Hematopoietic multipotent progenitor cell treated with erythropoietin and hydrocortisone succinate and interleukin-3 and kit ligand, for 4 days (in vitro differentiated cells): ENCODE measurements at regions not wholly inside any gene's neighbourhood (a gene's known extent, or its start where the extent isn't known, plus 50 kb on each side); places are given as distances from the start of the nearest gene placed in this dataset.
"Not testable (repeated sequence)": the region's sequence is repeated elsewhere in the genome, so short reads cannot be mapped to it uniquely, and the experiment has no call there.

Experiments used
- DNase-seq: peaks from one replicate; pipeline ENCODE4 v3.0.0-alpha.2; 2015

GRCh38 chr14:71549421-71550050, 382.7 kb upstream of the RGS6 start:
- DNase-seq, result no peak

- no peak for DNase-seq
Measured at GRCh38 chr14:71550367-71550766, 381.9 kb upstream of the RGS6 start.

- no peak for DNase-seq
Measured at GRCh38 chr14:71551291-71551950, 380.8 kb upstream of the RGS6 start.

GRCh38 chr14:71552809-71553208, 379.4 kb upstream of the RGS6 start:
- no peak for DNase-seq

- no peak for DNase-seq
Measured at GRCh38 chr14:71553779-71554178, 378.4 kb upstream of the RGS6 start.

- no peak for DNase-seq
Measured at GRCh38 chr14:71554323-71554722, 377.9 kb upstream of the RGS6 start.

- DNase-seq, result no peak
Measured at GRCh38 chr14:71554959-71555612, 377.1 kb upstream of the RGS6 start.

GRCh38 chr14:71555654-71556559, 376.3 kb upstream of the RGS6 start:
- DNase-seq, result no peak

GRCh38 chr14:71556730-71557129, 375.5 kb upstream of the RGS6 start:
- no peak for DNase-seq

- DNase-seq, result no peak
Measured at GRCh38 chr14:71557351-71557750, 374.9 kb upstream of the RGS6 start.

- not testable (repeated sequence) for DNase-seq
Measured at GRCh38 chr14:71558943-71559342, 373.3 kb upstream of the RGS6 start.

GRCh38 chr14:71560751-71561150, 371.5 kb upstream of the RGS6 start:
- no peak for DNase-seq

- DNase-seq, result no peak
Measured at GRCh38 chr14:71563492-71564153, 368.6 kb upstream of the RGS6 start.

- DNase-seq, result no peak
Measured at GRCh38 chr14:71566276-71566675, 366.0 kb upstream of the RGS6 start.

- not testable (repeated sequence) for DNase-seq
Measured at GRCh38 chr14:71567499-71568133, 364.6 kb upstream of the RGS6 start.

- no peak for DNase-seq
Measured at GRCh38 chr14:71574976-71575375, 357.3 kb upstream of the RGS6 start.

GRCh38 chr14:71576472-71576871, 355.8 kb upstream of the RGS6 start:
- DNase-seq, result no peak

GRCh38 chr14:71579331-71579730, 352.9 kb upstream of the RGS6 start:
- DNase-seq, result no peak

- no peak for DNase-seq
Measured at GRCh38 chr14:71582705-71583104, 349.5 kb upstream of the RGS6 start.

GRCh38 chr14:71583194-71583593, 349.0 kb upstream of the RGS6 start:
- peak; percentile 29 for DNase-seq

- no peak for DNase-seq
Measured at GRCh38 chr14:71583705-71584104, 348.5 kb upstream of the RGS6 start.

GRCh38 chr14:71585361-71585760, 346.9 kb upstream of the RGS6 start:
- DNase-seq, result no peak
